ENCODE measurements at regions not wholly inside any gene's neighbourhood (a gene's known extent, or its start where the extent isn't known, plus 50 kb on each side); places are given as distances from the start of the nearest gene placed in this dataset.

DNA sequence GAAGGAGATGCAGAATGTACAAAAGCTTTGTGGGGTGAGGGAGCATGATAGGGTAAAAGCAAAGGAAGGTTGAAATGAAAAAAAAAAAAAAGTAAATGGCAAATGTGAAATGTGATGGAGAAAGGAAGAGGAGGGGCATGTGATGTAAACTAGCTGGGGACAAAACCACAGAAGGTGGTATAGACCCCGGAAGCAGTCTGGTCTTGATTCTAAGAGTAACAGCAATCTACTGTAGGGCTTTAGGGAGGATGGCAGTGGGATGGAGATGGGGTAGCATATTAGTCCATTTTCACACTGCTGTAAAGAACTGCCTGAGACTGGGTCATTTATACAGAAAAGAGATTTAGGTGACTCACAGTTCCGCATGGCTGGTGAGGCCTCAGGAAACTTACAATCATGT is 362.0 kb downstream of the SOCS6 start:
- Mint-ChIP-seq H3K27me3 (no peaks in the 10 kb centered on the region), H3K4me3 (no peak overlapping the region), H3K9me3 (no peaks in the 10 kb centered on the region), H3K27ac (no peak overlapping the region), H3K36me3 (no peaks in the 10 kb centered on the region), H3K4me1 (ENCODE audit: unreplicated experiment) (no peaks in the 10 kb centered on the region)
- no peak for DNase-seq (ENCODE audit: extremely low spot score, unreplicated experiment)
- TF ChIP-seq, protein P1, sequence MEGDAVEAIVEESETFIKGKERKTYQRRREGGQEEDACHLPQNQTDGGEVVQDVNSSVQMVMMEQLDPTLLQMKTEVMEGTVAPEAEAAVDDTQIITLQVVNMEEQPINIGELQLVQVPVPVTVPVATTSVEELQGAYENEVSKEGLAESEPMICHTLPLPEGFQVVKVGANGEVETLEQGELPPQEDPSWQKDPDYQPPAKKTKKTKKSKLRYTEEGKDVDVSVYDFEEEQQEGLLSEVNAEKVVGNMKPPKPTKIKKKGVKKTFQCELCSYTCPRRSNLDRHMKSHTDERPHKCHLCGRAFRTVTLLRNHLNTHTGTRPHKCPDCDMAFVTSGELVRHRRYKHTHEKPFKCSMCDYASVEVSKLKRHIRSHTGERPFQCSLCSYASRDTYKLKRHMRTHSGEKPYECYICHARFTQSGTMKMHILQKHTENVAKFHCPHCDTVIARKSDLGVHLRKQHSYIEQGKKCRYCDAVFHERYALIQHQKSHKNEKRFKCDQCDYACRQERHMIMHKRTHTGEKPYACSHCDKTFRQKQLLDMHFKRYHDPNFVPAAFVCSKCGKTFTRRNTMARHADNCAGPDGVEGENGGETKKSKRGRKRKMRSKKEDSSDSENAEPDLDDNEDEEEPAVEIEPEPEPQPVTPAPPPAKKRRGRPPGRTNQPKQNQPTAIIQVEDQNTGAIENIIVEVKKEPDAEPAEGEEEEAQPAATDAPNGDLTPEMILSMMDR (conservative IDR thresholded peaks at IDR 0.05), result no peak

DNA sequence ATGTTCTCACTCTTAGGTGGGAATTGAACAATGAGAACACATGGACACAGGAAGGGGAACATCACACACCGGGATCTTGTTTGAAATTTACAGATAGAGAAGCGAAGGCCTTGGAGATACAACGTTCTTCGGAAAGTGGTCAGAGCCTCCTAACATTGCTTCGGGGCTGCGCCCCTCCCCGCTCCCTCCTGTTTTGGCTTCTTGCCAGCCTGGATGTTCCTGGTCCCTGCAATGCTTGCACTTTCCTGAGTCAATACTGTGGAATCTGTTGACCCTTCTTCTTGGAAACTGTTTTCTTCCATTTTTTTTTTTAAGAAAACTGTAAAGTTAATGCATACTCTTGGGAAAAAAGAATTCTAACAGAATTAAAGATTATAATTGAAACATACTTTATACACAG is 360.8 kb downstream of the SOCS6 start:
- H3K36me3 Mint-ChIP-seq, result no peaks in the 10 kb centered on the region
- no peaks in the 10 kb centered on the region for H3K27me3 Mint-ChIP-seq
- no peak for DNase-seq (ENCODE audit: extremely low spot score, unreplicated experiment)
- TF ChIP-seq, protein P1 (conservative IDR thresholded peaks at IDR 0.05), result no peak
- H3K4me3 Mint-ChIP-seq, result no peak overlapping the region
- H3K27ac Mint-ChIP-seq, result no peak overlapping the region
- no peaks in the 10 kb centered on the region for H3K4me1 Mint-ChIP-seq (ENCODE audit: unreplicated experiment)
- H3K9me3 Mint-ChIP-seq, result no peaks in the 10 kb centered on the region

DNA sequence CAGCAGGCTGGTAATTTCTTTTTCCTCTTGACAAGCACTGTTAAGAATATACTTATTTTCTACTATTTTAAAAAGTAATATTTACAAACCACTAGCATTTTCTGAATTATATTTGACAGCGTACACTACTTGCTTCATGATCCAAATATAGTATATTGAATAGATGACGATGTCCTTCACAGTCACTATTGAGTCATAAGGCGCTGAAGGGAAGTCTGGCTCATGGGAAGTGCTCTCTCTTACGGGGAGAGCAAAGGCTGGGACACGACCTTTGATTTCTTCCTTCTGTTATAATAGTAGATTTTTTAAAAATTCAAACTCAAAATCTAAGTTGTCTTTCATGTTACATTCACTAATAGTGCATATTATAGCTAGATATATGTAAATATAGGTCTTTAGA is 357.1 kb downstream of the SOCS6 start:
- H3K36me3 Mint-ChIP-seq, result no peaks in the 10 kb centered on the region
- H3K27me3 Mint-ChIP-seq, result no peaks in the 10 kb centered on the region
- H3K9me3 Mint-ChIP-seq, result no peaks in the 10 kb centered on the region
- H3K4me1 Mint-ChIP-seq (ENCODE audit: unreplicated experiment), result no peaks in the 10 kb centered on the region
- no peak for DNase-seq (ENCODE audit: extremely low spot score, unreplicated experiment)
- no peak overlapping the region for H3K27ac Mint-ChIP-seq
- no peak overlapping the region for H3K4me3 Mint-ChIP-seq
- TF ChIP-seq, protein P1 (conservative IDR thresholded peaks at IDR 0.05), result no peak

DNA sequence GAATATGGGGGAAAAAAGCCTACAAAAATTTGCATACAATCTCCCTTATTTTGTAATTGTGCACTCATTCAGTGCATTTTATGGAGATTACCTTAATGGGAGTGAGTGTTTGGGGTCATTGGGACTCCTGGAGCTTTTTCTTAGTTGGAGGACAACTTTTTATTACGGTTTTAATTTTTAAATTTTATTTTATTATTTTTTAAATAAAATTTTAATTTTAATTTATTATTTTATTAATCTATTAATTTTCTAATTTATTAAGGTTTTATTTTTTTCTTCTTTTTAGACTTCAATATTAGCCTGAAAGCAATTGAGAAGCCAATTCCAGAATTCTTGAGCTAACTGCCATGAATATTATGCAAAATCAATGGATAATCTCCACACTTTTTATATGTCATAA is 355.0 kb downstream of the SOCS6 start:
- no peaks in the 10 kb centered on the region for H3K27me3 Mint-ChIP-seq
- H3K36me3 Mint-ChIP-seq, result no peaks in the 10 kb centered on the region
- no peak overlapping the region for H3K4me3 Mint-ChIP-seq
- H3K4me1 Mint-ChIP-seq (ENCODE audit: unreplicated experiment), result no peaks in the 10 kb centered on the region
- DNase-seq (ENCODE audit: extremely low spot score, unreplicated experiment), result no peak
- H3K9me3 Mint-ChIP-seq, result no peaks in the 10 kb centered on the region
- H3K27ac Mint-ChIP-seq, result no peak overlapping the region
- TF ChIP-seq, protein P1 (conservative IDR thresholded peaks at IDR 0.05), result no peak

DNA sequence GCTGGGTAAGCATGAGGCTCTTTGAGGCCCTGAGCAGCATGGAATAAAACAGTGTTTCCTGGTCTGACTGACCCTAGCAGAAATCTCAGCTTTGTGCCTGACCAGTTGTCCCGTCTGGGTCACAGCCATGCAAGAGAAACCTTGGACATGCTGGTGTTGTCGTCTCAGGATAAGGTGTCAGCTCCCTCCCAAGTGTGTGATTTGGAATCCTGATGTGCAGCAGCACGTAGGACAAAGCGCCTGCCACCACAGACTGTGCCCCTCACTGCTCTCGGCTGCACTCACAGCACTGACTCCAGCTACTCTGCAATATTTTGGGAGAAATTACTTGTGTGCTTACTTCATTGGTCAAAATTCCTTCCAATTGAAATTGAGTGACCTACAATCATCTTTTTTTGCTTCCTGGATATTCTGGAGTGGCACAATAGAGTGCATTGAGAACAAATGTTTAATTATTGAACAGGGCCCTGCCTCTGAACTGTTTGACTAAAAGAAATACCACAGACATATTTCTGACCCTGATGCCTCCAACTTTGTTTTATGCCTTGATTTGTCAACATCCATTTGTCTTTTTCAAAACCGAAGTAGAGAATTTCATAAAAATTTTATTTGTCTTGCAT is 352.4 kb downstream of the SOCS6 start:
- Mint-ChIP-seq H3K27me3 (no peaks in the 10 kb centered on the region), H3K4me1 (ENCODE audit: unreplicated experiment) (no peaks in the 10 kb centered on the region), H3K36me3 (no peaks in the 10 kb centered on the region), H3K9me3 (no peaks in the 10 kb centered on the region), H3K4me3 (no peak overlapping the region), H3K27ac (no peak overlapping the region)
- DNase-seq (ENCODE audit: extremely low spot score, unreplicated experiment), result no peak
- TF ChIP-seq, protein P1 (conservative IDR thresholded peaks at IDR 0.05), result no peak

All from type B pancreatic cell (in vitro differentiated cells).